Neural cell (in vitro differentiated cells): ENCODE measurements at regions not wholly inside any gene's neighbourhood (a gene's known extent, or its start where the extent isn't known, plus 50 kb on each side); places are given as distances from the start of the nearest gene placed in this dataset.

Experiments
- H2AFZ ChIP-seq: fragments of 200-600, 300-800 bp; sonication (generic), shearing (Covaris generic); 2 replicates; pipeline ENCODE4 v1.6.0; 2014; ENCODE audit warnings: low read depth, mild to moderate bottlenecking, antibody characterized with exemption, low read length, moderate library complexity
- H3F3A ChIP-seq: fragments of 200-600 bp; shearing (Covaris generic); 2 replicates; pipeline ENCODE4 v1.6.1; 2016; ENCODE audit warnings: mild to moderate bottlenecking, moderate library complexity, mixed read lengths, antibody characterized with exemption, low read length; ENCODE audit not compliant: insufficient read depth, poor library complexity, severe bottlenecking
- H3K27ac ChIP-seq: fragments of 200-600, 300-800 bp; sonication (generic), shearing (Covaris generic); 2 replicates; pipeline ENCODE4 v1.5.1; 2014; ENCODE audit warnings: mild to moderate bottlenecking, low read length, moderate library complexity
- H3K27me3 ChIP-seq: fragments of 300-800, 200-600 bp; sonication (generic), shearing (Covaris generic); 2 replicates; pipeline ENCODE4 v1.6.0; 2014; ENCODE audit warnings: mild to moderate bottlenecking, low read depth, low read length, moderate library complexity; ENCODE audit not compliant: insufficient read depth
- H3K36me3 ChIP-seq: fragments of 300-800, 200-600 bp; sonication (generic), shearing (Covaris generic); 2 replicates; pipeline ENCODE4 v1.5.1; 2014; ENCODE audit warnings: mild to moderate bottlenecking, antibody characterized with exemption, low read length, moderate library complexity; ENCODE audit not compliant: insufficient read depth
- H3K4me2 ChIP-seq: fragments of 300-800, 200-600 bp; sonication (generic), shearing (Covaris generic); 2 replicates; pipeline ENCODE4 v1.6.0; 2014; ENCODE audit warnings: mild to moderate bottlenecking, low read length
- H3K4me3 ChIP-seq: fragments of 300-800, 200-600 bp; sonication (generic), shearing (Covaris generic); 2 replicates; pipeline ENCODE4 v1.5.1; 2014; ENCODE audit warnings: mild to moderate bottlenecking, low read length, moderate library complexity
- H3K79me2 ChIP-seq: fragments of 200-600 bp; shearing (Covaris generic); replicated peaks from 2 replicates; pipeline ENCODE4 v1.6.0; 2014; ENCODE audit warnings: mild to moderate bottlenecking, low read length, moderate library complexity; ENCODE audit not compliant: insufficient read depth
- H3K9ac ChIP-seq: fragments of 300-800, 200-600 bp; sonication (generic), shearing (Covaris generic); 2 replicates; pipeline ENCODE4 v1.6.1; 2016; ENCODE audit warnings: mild to moderate bottlenecking, low read length, mixed read lengths
- H3K9me2 ChIP-seq: fragments of 200-600 bp; shearing (Covaris generic); 2 replicates; pipeline ENCODE4 v1.6.1; 2016; ENCODE audit warnings: mild to moderate bottlenecking, low read length, mixed read lengths; ENCODE audit not compliant: insufficient read depth
- H3K9me3 ChIP-seq: fragments of 200-600, 300-800 bp; sonication (generic), shearing (Covaris generic); 2 replicates; pipeline ENCODE4 v1.6.1; 2016; ENCODE audit warnings: mild to moderate bottlenecking, mixed run types, low read length, moderate library complexity, mixed read lengths
- H4K20me1 ChIP-seq: fragments of 200-600 bp; shearing (Covaris generic); 2 replicates; pipeline ENCODE4 v1.6.1; 2016; ENCODE audit warnings: mild to moderate bottlenecking, mixed run types; ENCODE audit not compliant: insufficient read depth
- CTCF ChIP-seq: fragments of 450-650 bp; IDR thresholded peaks from 2 replicates; pipeline ENCODE4 v1.5.1; 2014; ENCODE audit warnings: antibody characterized with exemption, mild to moderate bottlenecking, moderate library complexity; ENCODE audit not compliant: poor library complexity, severe bottlenecking
- EP300 ChIP-seq: fragments of 450-650 bp; conservative IDR thresholded peaks from 2 replicates; pipeline ENCODE4 v1.6.1; 2014; ENCODE audit warnings: antibody characterized with exemption, mild to moderate bottlenecking, moderate library complexity; ENCODE audit not compliant: poor library complexity, severe bottlenecking
- EZH2 ChIP-seq: fragments of 200-600, 300-800 bp; shearing (Covaris generic), sonication (generic); IDR thresholded peaks from 2 replicates; pipeline ENCODE4 v1.6.1; 2014; ENCODE audit warnings: antibody characterized with exemption, low read length, borderline replicate concordance, mild to moderate bottlenecking; ENCODE audit not compliant: insufficient read depth, poor library complexity, severe bottlenecking
- MXI1 ChIP-seq: fragments of 450-650 bp; conservative IDR thresholded peaks from 2 replicates; pipeline ENCODE4 v1.6.1; 2014; ENCODE audit warnings: antibody characterized with exemption, mild to moderate bottlenecking; ENCODE audit not compliant: poor library complexity, severe bottlenecking
- POLR2AphosphoS5 ChIP-seq: IDR thresholded peaks from 2 replicates; pipeline ENCODE4 v1.6.1; 2012
- RAD21 ChIP-seq: fragments of 450-650 bp; conservative IDR thresholded peaks from 2 replicates; pipeline ENCODE4 v1.6.1; 2014; ENCODE audit warnings: antibody characterized with exemption, mild to moderate bottlenecking, moderate library complexity
- REST ChIP-seq: IDR thresholded peaks from 2 replicates; pipeline ENCODE4 v1.6.1; 2012; ENCODE audit warnings: borderline replicate concordance
- SMC3 ChIP-seq: fragments of 450-650 bp; conservative IDR thresholded peaks from 2 replicates; pipeline ENCODE4 v1.6.1; 2014; ENCODE audit warnings: antibody characterized with exemption, mild to moderate bottlenecking, moderate library complexity; ENCODE audit not compliant: poor library complexity
- TAF1 ChIP-seq: IDR thresholded peaks from 2 replicates; pipeline ENCODE4 v1.6.1; 2012; ENCODE audit warnings: low read depth

GRCh38 chr21:27839512-27840115, 872.7 kb upstream of the ADAMTS5 start:
- no peak overlapping the region for H3K4me3 ChIP-seq
- no peaks in the 10 kb centered on the region for H3K36me3 ChIP-seq
- no peak overlapping the region for H2AFZ ChIP-seq
- H3K9me2 ChIP-seq: no peaks in the 10 kb centered on the region
- H3K27ac ChIP-seq: no peak overlapping the region
- H3F3A ChIP-seq: no peaks in the 10 kb centered on the region
- H4K20me1 ChIP-seq: no peaks in the 10 kb centered on the region
- no peak overlapping the region for H3K4me2 ChIP-seq
- no peaks in the 10 kb centered on the region for H3K27me3 ChIP-seq
- no peak overlapping the region for H3K9ac ChIP-seq
- H3K79me2 ChIP-seq: no peaks in the 10 kb centered on the region
- no peaks in the 10 kb centered on the region for H3K9me3 ChIP-seq
- TF ChIP-seq MXI1: no peak
- no peak for TF ChIP-seq TAF1
- TF ChIP-seq SMC3: no peak

GRCh38 chr21:27838573-27838972, 871.7 kb upstream of the ADAMTS5 start:
- no peaks in the 10 kb centered on the region for H3F3A ChIP-seq
- no peaks in the 10 kb centered on the region for H3K79me2 ChIP-seq
- no peaks in the 10 kb centered on the region for H3K36me3 ChIP-seq
- no peak overlapping the region for H2AFZ ChIP-seq
- TF ChIP-seq TAF1: no peak
- TF ChIP-seq EP300: no peak
- no peak for TF ChIP-seq CTCF
- TF ChIP-seq SMC3: no peak
- no peak for TF ChIP-seq MXI1
- no peak for TF ChIP-seq EZH2
- no peak for TF ChIP-seq REST
- no peak for TF ChIP-seq POLR2AphosphoS5
- no peak for TF ChIP-seq RAD21
- no peaks in the 10 kb centered on the region for H3K9me3 ChIP-seq
- H3K27me3 ChIP-seq: no peaks in the 10 kb centered on the region
- H4K20me1 ChIP-seq: no peaks in the 10 kb centered on the region
- H3K4me2 ChIP-seq: no peak overlapping the region
- no peak overlapping the region for H3K9ac ChIP-seq
- no peak overlapping the region for H3K4me3 ChIP-seq
- no peaks in the 10 kb centered on the region for H3K9me2 ChIP-seq
- H3K27ac ChIP-seq: no peak overlapping the region

- no peaks in the 10 kb centered on the region for H3K9me3 ChIP-seq
- no peak overlapping the region for H3K27ac ChIP-seq
- H3K4me2 ChIP-seq: no peak overlapping the region
- H3K27me3 ChIP-seq: no peaks in the 10 kb centered on the region
- no peak overlapping the region for H2AFZ ChIP-seq
- no peaks in the 10 kb centered on the region for H3K9me2 ChIP-seq
- H3F3A ChIP-seq: no peaks in the 10 kb centered on the region
- no peak overlapping the region for H3K4me3 ChIP-seq
- no peak for TF ChIP-seq RAD21
- no peak for TF ChIP-seq REST
- no peak for TF ChIP-seq MXI1
- TF ChIP-seq EP300: no peak
- no peak overlapping the region for H3K9ac ChIP-seq
- no peaks in the 10 kb centered on the region for H3K36me3 ChIP-seq
- no peaks in the 10 kb centered on the region for H4K20me1 ChIP-seq
- no peaks in the 10 kb centered on the region for H3K79me2 ChIP-seq
Measured at GRCh38 chr21:27837936-27838335, 871.0 kb upstream of the ADAMTS5 start.
